ENCODE measurements at regions not wholly inside any gene's neighbourhood (a gene's known extent, or its start where the extent isn't known, plus 50 kb on each side); places are given as distances from the start of the nearest gene placed in this dataset.

GRCh38 chr12:5251092-5251491 is 180.8 kb upstream of the NTF3 start:
- H3K4me1 ChIP-seq (ENCODE audit: insufficient read depth, low read length) = no peaks in the 10 kb centered on the region
- H3K9me3 ChIP-seq (ENCODE audit: low read depth, low read length) = no peaks in the 10 kb centered on the region
- no peaks in the 10 kb centered on the region for H4K20me1 ChIP-seq (ENCODE audit: insufficient read depth, low read length)
- no peak overlapping the region for H2AFZ ChIP-seq (ENCODE audit: low read length)
- no peaks in the 10 kb centered on the region for H3K36me3 ChIP-seq (ENCODE audit: insufficient read depth, low read length)
- H3K27me3 ChIP-seq (ENCODE audit: insufficient read depth, low read length) = no peaks in the 10 kb centered on the region
- TF ChIP-seq CTCF (IDR thresholded peaks at IDR 0.05; ENCODE audit: extremely low read depth, low read depth, low read length) = no peak
- no peak overlapping the region for H3K4me3 ChIP-seq (ENCODE audit: insufficient read depth, low read length)
- H3K27ac ChIP-seq (ENCODE audit: low read depth, low read length) = no peak overlapping the region
- DNase-seq (ENCODE audit: insufficient read length, low spot score, missing footprints) = no peak
- no peak overlapping the region for H3K4me2 ChIP-seq (ENCODE audit: insufficient read depth, low read length)
- no peaks in the 10 kb centered on the region for H3K79me2 ChIP-seq (ENCODE audit: insufficient read depth, low read length)

DNA sequence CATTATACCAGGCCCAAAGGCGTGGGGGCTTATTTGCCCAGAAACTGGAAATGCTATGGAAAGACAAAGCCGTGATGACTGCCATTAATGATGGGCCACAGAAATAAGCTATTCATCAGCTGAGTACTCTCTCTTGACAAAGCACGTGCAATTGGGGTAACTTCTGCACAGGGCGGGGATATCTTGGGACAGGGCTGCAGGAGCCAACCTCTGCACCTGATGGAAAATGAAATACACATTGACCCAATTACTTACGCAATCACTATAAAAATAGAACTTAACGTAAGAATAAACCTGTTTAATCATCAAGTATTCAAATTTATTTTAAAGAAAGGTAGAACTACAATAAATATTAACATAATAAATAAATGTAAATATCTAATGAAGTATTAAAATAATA is 180.1 kb upstream of the NTF3 start:
- H3K27ac ChIP-seq (ENCODE audit: low read depth, low read length) = no peak overlapping the region
- no peaks in the 10 kb centered on the region for H4K20me1 ChIP-seq (ENCODE audit: insufficient read depth, low read length)
- H3K4me3 ChIP-seq (ENCODE audit: insufficient read depth, low read length) = no peak overlapping the region
- no peaks in the 10 kb centered on the region for H3K79me2 ChIP-seq (ENCODE audit: insufficient read depth, low read length)
- TF ChIP-seq CTCF (IDR thresholded peaks at IDR 0.05; ENCODE audit: extremely low read depth, low read depth, low read length) = no peak
- H3K27me3 ChIP-seq (ENCODE audit: insufficient read depth, low read length) = no peaks in the 10 kb centered on the region
- no peak overlapping the region for H2AFZ ChIP-seq (ENCODE audit: low read length)
- H3K4me2 ChIP-seq (ENCODE audit: insufficient read depth, low read length) = no peak overlapping the region
- no peaks in the 10 kb centered on the region for H3K4me1 ChIP-seq (ENCODE audit: insufficient read depth, low read length)
- no peaks in the 10 kb centered on the region for H3K36me3 ChIP-seq (ENCODE audit: insufficient read depth, low read length)
- no peak for DNase-seq (ENCODE audit: insufficient read length, low spot score, missing footprints)
- no peaks in the 10 kb centered on the region for H3K9me3 ChIP-seq (ENCODE audit: low read depth, low read length)

GRCh38 chr12:5254703-5255102 is 177.2 kb upstream of the NTF3 start:
- Histone ChIP-seq H3K79me2 (ENCODE audit: insufficient read depth, low read length) (no peaks in the 10 kb centered on the region), H3K9me3 (ENCODE audit: low read depth, low read length) (no peaks in the 10 kb centered on the region), H3K27me3 (ENCODE audit: insufficient read depth, low read length) (no peaks in the 10 kb centered on the region), H4K20me1 (ENCODE audit: insufficient read depth, low read length) (no peaks in the 10 kb centered on the region), H3K4me2 (ENCODE audit: insufficient read depth, low read length) (no peak overlapping the region), H3K27ac (ENCODE audit: low read depth, low read length) (no peak overlapping the region), H3K4me1 (ENCODE audit: insufficient read depth, low read length) (no peaks in the 10 kb centered on the region), H3K36me3 (ENCODE audit: insufficient read depth, low read length) (no peaks in the 10 kb centered on the region), H2AFZ (ENCODE audit: low read length) (no peak overlapping the region), H3K4me3 (ENCODE audit: insufficient read depth, low read length) (no peak overlapping the region)
- TF ChIP-seq CTCF (IDR thresholded peaks at IDR 0.05; ENCODE audit: extremely low read depth, low read depth, low read length) = no peak
- no peak for DNase-seq (ENCODE audit: insufficient read length, low spot score, missing footprints)

GRCh38 chr12:5257763-5258495 is 174.0 kb upstream of the NTF3 start:
- H3K27ac ChIP-seq (ENCODE audit: low read depth, low read length) = no peak overlapping the region
- H3K9me3 ChIP-seq (ENCODE audit: low read depth, low read length) = peaks cover 1% of the 10 kb centered on the region
- H3K36me3 ChIP-seq (ENCODE audit: insufficient read depth, low read length) = no peaks in the 10 kb centered on the region
- no peak overlapping the region for H3K4me3 ChIP-seq (ENCODE audit: insufficient read depth, low read length)
- H3K79me2 ChIP-seq (ENCODE audit: insufficient read depth, low read length) = no peaks in the 10 kb centered on the region
- DNase-seq (ENCODE audit: insufficient read length, low spot score, missing footprints) = no peak
- H3K4me1 ChIP-seq (ENCODE audit: insufficient read depth, low read length) = no peaks in the 10 kb centered on the region
- H4K20me1 ChIP-seq (ENCODE audit: insufficient read depth, low read length) = no peaks in the 10 kb centered on the region
- TF ChIP-seq CTCF (IDR thresholded peaks at IDR 0.05; ENCODE audit: extremely low read depth, low read depth, low read length) = no peak
- no peak overlapping the region for H2AFZ ChIP-seq (ENCODE audit: low read length)
- H3K4me2 ChIP-seq (ENCODE audit: insufficient read depth, low read length) = no peak overlapping the region
- no peaks in the 10 kb centered on the region for H3K27me3 ChIP-seq (ENCODE audit: insufficient read depth, low read length)

Measured in osteoblast (primary cell).